ENCODE measurements at regions not wholly inside any gene's neighbourhood (a gene's known extent, or its start where the extent isn't known, plus 50 kb on each side); places are given as distances from the start of the nearest gene placed in this dataset.
"Not testable (repeated sequence)": the region's sequence is repeated elsewhere in the genome, so short reads cannot be mapped to it uniquely, and the experiment has no call there.

DNA sequence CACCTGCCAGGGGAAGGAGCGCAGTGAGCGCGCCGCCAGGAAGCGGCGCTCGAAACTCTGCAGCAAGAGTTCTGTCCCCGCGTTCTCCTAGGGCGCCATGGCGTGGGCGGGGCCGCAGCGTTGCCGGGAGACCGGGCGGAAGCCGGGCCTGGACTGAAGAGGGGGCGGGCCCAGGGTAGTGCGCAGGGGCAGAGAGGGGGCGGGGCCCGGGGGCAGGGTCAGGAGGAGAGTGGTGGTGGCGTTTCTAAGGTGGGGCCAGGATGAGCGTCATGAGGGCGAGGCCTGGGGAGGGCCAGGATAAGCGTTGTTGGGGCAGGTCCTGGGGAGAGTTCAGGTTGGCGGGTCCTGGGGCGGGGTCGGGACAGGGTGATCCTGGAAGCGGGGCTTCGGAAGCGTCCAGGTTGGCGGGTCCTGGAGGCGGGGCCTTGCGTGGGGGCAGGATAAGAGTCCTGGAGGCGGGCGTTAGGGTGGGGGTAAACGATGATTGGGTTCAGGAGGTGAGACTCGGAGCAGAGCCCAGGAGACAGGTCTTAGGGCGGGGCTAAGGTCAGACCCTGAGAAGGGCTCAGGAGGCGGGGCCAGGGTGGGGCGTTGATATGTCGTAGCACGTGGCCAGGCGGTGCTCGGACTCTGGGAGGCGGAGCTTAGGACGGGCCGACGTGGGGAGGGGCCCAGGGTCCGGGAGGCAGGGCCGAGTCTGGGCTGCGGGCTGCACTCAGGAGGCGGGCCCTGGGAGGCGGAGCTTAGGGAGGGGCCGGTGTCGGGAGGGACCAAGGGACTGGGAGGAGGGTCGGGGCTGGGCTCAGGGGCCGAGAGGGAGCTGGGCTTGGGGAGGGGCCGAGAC, 189.4 kb downstream of the ADRA2C start:
- peak; percentile 95 for DNase-seq (ENCODE audit: low read depth)

- DNase-seq (ENCODE audit: low read depth): not testable (repeated sequence)
Observed at GRCh38 chr4:3956165-3956867, 190.1 kb downstream of the ADRA2C start.

DNA sequence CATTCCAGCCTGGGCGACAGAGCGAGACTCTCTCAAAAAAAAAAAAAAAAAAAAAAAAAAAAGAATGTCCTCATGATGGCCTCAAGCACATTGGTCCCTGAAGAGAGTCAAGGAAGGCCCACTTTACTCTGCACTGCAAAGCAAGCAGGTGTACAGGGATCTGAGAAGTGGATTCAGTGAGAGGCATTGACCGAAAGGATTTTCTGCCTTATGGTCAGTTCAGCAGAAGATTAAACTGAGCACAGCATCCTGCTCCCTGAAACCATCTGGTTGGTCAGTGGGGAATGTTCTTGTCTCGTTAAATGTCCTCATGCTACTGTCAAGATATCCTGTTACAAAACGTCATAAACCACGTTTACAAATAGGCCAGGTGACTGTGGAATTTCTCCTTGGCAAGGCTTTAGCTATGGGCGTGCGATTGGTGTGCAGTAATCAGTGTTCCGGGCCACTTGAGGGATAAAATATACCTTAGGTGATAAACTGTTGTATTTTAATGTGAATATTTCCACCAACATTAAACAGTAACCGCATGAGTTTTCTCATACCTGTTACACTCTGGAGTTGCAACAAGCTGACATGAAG, 195.0 kb downstream of the ADRA2C start:
- DNase-seq (ENCODE audit: low read depth): not testable (repeated sequence)

DNA sequence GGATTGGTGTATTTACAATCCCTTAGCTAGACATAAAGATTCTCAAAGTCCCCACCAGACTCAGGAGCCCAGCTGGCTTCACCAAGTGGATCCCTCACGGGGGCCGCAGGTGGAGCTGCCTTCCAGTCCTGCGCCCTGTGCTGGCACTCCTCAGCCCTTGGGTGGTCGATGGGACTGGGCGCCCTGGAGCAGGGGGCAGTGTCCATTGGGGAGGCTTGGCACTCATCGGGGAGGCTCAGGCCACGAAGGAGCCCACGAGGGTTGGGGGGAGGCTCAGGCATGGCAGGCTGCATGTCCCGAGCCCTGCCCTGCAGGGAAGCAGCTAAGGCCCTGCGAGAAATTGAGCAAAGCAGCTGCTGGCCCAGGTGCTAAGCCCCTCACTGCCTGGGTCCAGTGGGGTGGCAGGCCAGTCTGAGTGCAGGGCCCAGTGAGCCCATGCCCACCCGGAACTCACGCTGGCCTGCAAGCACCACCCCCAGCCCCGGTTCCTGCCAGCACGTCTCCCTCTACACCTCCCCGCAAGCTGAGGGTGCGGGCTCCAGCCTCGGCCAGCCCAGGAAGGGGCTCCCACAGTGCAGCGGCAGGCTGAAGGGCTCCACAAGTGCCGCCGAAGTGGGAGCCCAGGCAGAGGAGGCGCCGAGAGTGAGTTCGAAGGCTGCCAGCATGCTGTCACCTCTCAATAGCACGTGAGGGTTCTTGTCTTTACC, 198.5 kb downstream of the ADRA2C start:
- DNase-seq (ENCODE audit: low read depth): not testable (repeated sequence)

DNA sequence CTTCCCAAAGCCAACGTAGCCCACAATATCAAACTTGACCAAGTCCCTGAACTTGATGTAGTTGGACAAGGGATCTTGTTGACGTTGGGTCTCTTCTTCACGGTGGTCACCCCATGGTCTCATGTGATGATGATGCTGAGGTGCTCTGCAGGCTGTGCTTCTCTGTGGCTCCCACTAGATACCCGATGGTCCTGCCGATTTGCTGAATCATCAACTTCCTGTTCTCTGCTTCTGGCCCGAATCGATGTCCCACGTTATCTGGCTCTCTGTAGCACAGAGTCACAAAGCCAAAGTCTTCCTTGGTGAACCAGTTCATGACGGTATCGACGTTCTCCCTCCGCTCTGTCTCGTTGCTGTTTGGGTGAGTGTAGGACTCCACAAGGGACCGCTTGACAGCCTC, 201.0 kb downstream of the ADRA2C start:
- DNase-seq (ENCODE audit: low read depth): not testable (repeated sequence)

GRCh38 chr4:3972626-3973025, 206.4 kb downstream of the ADRA2C start:
- not testable (repeated sequence) for DNase-seq (ENCODE audit: low read depth)

GRCh38 chr4:3973581-3974200, 207.5 kb downstream of the ADRA2C start:
- DNase-seq (ENCODE audit: low read depth): not testable (repeated sequence)

DNA sequence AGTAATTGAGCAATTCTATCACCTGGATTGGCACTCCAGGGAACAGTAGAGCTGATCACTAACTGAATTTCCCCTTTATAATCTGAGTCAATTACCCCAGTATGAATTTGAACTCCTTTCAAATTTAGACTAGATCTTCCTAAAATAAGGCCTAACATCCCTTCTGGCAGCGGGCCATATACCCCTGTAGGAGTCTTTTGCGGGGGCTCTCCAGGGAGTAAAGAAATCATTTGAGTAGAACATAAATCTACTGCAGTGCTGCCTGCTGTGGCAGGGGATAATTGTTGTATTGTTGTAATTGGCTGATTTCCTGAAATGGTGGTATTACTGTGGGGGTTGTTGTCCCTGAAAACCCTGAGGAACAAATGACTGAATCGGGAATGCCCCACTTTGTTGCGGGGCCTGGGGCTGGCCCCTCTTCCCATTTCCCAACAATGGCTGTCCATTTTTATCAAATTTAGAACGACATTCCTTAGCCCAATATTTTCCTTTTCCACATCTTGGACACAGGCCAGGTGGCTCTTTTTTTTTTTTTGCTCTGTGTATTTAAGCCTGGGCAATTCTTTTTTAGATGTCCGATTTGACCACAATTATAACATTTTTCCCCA, 217.4 kb downstream of the ADRA2C start:
- not testable (repeated sequence) for DNase-seq (ENCODE audit: low read depth)

- DNase-seq (ENCODE audit: low read depth): not testable (repeated sequence)
Observed at GRCh38 chr4:3984796-3985195, 218.6 kb downstream of the ADRA2C start.

DNA sequence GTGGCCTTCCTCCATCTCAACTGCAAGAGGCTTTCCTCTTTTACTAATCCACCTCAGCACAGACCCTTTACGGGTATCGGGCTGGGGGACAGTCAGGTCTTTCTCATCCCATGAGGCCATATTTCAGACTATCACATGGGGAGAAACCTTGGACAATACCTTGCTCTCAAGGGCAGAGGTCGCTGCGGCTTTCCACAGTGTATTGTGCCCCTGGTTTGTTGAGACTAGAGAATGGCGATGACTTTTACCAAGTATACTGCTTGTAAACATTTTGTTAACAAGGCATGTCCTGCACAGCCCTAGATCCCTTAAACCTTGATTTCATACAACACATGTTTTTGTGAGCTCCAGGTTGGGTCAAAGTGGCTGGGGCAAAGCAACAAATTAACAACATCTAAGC, 220.2 kb downstream of the ADRA2C start:
- DNase-seq (ENCODE audit: low read depth): not testable (repeated sequence)

DNA sequence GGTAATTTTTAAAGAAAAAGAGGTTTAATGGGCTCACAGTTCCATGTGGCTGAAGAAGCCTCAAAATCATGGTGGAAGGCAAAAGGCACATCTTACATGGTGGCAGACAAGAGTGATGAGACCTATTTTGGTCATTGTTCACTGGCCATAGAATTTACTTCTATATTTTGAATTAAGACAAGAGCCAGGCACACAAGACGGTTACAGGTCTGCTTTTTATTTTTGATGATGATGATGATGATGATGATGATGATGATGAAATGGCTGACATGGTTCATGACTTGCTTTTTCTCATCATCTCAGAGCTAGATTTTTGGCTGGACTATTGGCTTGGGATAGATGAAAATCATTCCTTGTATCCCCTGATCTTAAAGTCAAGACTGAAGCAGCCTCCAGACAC, 229.3 kb downstream of the OTOP1 start:
- DNase-seq (ENCODE audit: low read depth): not testable (repeated sequence)

- DNase-seq (ENCODE audit: low read depth): not testable (repeated sequence)
Observed at GRCh38 chr4:4004036-4004435, 222.7 kb downstream of the OTOP1 start.

DNA sequence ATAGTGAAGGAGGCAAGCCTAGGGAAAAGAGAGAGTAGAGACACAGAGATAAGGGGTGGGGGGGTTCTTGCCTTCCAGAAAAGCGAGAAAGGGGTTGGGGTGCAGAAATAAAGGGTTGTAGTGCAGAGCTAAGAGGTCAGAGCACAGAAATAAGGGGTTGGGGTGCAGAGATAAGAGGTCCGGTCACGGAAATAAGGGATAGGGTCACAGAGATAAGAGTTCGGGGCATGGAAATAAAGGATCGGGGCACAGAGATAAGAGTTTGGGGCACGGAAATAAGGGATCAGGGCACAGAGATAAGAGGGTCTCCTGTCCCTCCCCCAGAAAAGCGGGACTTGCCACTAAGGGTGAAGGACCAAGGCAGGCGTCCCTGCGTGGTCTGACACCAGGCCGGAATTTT, 222.0 kb downstream of the OTOP1 start:
- DNase-seq (ENCODE audit: low read depth): not testable (repeated sequence)

DNA sequence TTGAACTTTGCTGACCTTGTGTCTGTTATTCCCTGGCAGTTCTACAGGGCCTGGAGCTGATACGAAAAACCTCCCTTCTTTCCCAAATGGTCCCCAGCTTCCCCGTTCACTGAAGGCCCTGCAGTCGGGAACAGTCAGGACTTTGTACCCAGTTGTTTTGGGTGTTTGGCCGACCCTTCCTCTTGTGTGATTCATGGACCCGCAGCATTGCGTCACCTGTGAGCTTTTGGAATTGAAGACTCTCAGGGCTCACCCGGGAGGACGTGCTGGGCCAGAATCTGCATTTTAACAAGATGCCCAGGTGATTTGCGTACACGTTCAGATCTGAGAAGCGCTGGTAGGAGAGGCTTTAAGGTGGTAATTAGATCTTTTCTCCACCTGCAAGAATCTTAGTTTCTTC, 220.4 kb downstream of the OTOP1 start:
- DNase-seq (ENCODE audit: low read depth): not testable (repeated sequence)

GRCh38 chr4:4019071-4019470, 207.7 kb downstream of the OTOP1 start:
- not testable (repeated sequence) for DNase-seq (ENCODE audit: low read depth)

- DNase-seq (ENCODE audit: low read depth): not testable (repeated sequence)
Observed at GRCh38 chr4:4021161-4021560, 205.6 kb downstream of the OTOP1 start.

DNA sequence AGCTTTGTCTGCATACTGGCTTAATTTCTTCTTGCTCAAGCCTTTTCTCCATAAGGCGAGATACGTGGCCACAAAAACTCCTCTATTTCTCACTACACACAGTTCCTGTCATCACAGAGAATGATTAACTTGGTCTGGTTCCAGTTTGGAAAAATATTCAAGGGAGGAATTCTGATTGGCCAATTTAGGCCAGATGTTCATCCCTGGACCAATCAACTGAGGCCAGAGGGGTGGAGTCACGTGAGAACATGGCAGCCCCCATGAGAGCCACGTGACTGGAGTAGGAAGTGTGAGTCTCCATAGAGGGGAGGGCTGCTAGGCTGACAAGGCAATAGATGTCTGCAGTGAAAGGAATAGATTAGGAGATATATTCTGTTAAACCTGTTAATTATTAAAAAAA, 200.0 kb downstream of the OTOP1 start:
- DNase-seq (ENCODE audit: low read depth): peak; percentile 7

DNA sequence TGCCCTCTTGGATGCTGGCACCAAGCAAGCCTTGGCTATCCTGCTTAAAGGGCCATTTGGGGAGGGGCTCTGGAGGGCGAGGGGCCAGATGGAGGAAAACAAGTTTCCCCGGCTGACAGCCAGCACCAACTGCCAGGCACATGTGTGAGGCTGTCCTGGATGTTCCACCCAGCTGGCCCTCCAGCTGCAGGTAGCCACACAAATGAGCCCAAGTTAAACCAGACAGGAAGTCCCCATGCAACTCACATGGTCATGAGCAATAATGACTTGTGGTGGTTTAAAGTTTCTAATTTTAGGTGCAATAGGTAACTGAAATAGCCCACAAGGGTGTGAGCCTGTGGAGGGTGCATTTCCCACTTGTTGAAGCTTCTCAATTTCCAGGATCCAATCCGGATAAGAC, 198.0 kb downstream of the OTOP1 start:
- not testable (repeated sequence) for DNase-seq (ENCODE audit: low read depth)

GRCh38 chr4:4030509-4030908, 196.2 kb downstream of the OTOP1 start:
- DNase-seq (ENCODE audit: low read depth): not testable (repeated sequence)

GRCh38 chr4:4031446-4032135, 195.1 kb downstream of the OTOP1 start:
- DNase-seq (ENCODE audit: low read depth): not testable (repeated sequence)
